PC-3 (cell line): ENCODE measurements at regions not wholly inside any gene's neighbourhood (a gene's known extent, or its start where the extent isn't known, plus 50 kb on each side); places are given as distances from the start of the nearest gene placed in this dataset.

ENCODE experiments used
- ATAC-seq: fragments of 200-7000 bp; cut with Tn5 transposase; 2 replicates; pipeline ENCODE4 v1.9.1; 2020; ENCODE audit warnings: mild to moderate bottlenecking, moderate library complexity
- BruUV-seq: library from RNA; stranded (reverse); fragments of 400-500 nt; replicated peaks from 2 replicates; lab custom pipeline; 2021; lab: Mats Ljungman, UMichigan
- CTCF ChIA-PET: fragments of 300-600 bp; sonication (Branson Sonifier 250); formaldehyde crosslinking; loops from one replicate; lab custom pipeline; 2022; ENCODE audit warnings: antibody characterized with exemption; lab: Charles Lee
- POLR2A ChIA-PET: fragments of 300-600 bp; sonication (Branson Sonifier 250); formaldehyde crosslinking; loops from one replicate; lab custom pipeline; 2022; ENCODE audit warnings: antibody characterized with exemption; ENCODE audit not compliant: unreplicated experiment; lab: Charles Lee
- DNase-seq: peaks from one replicate; pipeline ENCODE4 v3.0.0-alpha.2; 2015
- H2AFZ ChIP-seq: fragments of 300-600 bp; sonication (generic); 2 replicates; pipeline ENCODE4 v1.6.0; 2016; ENCODE audit warnings: antibody characterized with exemption, low read length
- H3F3A ChIP-seq: fragments of 300-600 bp; sonication (generic); one replicate; pipeline ENCODE4 v1.6.0; 2017; ENCODE audit warnings: antibody characterized with exemption, low read length, control low read depth, mild to moderate bottlenecking; ENCODE audit not compliant: unreplicated experiment
- H3K27ac ChIP-seq: fragments of 300-600 bp; sonication (generic); 2 replicates; pipeline ENCODE4 v1.5.1; 2016; ENCODE audit warnings: mild to moderate bottlenecking, low read length
- H3K27me3 ChIP-seq: fragments of 300-600 bp; sonication (generic); 2 replicates; pipeline ENCODE4 v1.6.1; 2016; ENCODE audit warnings: low read length, mixed read lengths
- H3K36me3 ChIP-seq: fragments of 300-600 bp; sonication (generic); 2 replicates; pipeline ENCODE4 v1.6.1; 2016; ENCODE audit warnings: low read depth, mixed run types, low read length, mixed read lengths
- H3K4me1 ChIP-seq: fragments of 300-600 bp; sonication (generic); 2 replicates; pipeline ENCODE4 v1.5.1; 2016; ENCODE audit warnings: low read length; ENCODE audit not compliant: insufficient read depth
- H3K4me2 ChIP-seq: fragments of 300-600 bp; sonication (generic); 2 replicates; pipeline ENCODE4 v1.6.0; 2016; ENCODE audit warnings: low read length
- H3K4me3 ChIP-seq: fragments of 300-600 bp; sonication (generic); 2 replicates; pipeline ENCODE4 v1.5.1; 2016; ENCODE audit warnings: mild to moderate bottlenecking, low read length, mixed read lengths
- H3K79me2 ChIP-seq: fragments of 300-600 bp; sonication (generic); 2 replicates; pipeline ENCODE4 v1.6.1; 2017; ENCODE audit warnings: low read length, mixed read lengths
- H3K9ac ChIP-seq: fragments of 300-600 bp; sonication (generic); 2 replicates; pipeline ENCODE4 v1.6.0; 2016; ENCODE audit warnings: mild to moderate bottlenecking, low read length
- H3K9me2 ChIP-seq: fragments of 300-600 bp; sonication (generic); replicated peaks from 2 replicates; pipeline ENCODE4 v1.6.1; 2016; ENCODE audit warnings: mixed run types, low read length, mixed read lengths
- H3K9me3 ChIP-seq: fragments of 300-600 bp; sonication (generic); 2 replicates; pipeline ENCODE4 v1.6.1; 2016; ENCODE audit warnings: low read length, mixed read lengths
- H4K20me1 ChIP-seq: fragments of 300-600 bp; sonication (generic); 2 replicates; pipeline ENCODE4 v1.6.1; 2016; ENCODE audit warnings: low read length, mixed read lengths
- EZH2 ChIP-seq: fragments of 300-600 bp; sonication (generic); IDR thresholded peaks from one replicate; pipeline ENCODE4 v1.6.1; 2017; ENCODE audit warnings: antibody characterized with exemption, mild to moderate bottlenecking, low read length; ENCODE audit not compliant: unreplicated experiment
- EZH2phosphoT487 ChIP-seq: fragments of 300-600 bp; sonication (generic); IDR thresholded peaks from 2 replicates; pipeline ENCODE4 v1.6.1; 2018; ENCODE audit warnings: mild to moderate bottlenecking, antibody characterized with exemption, low read length, borderline replicate concordance
- intact Hi-C: fragments of 100-400 bp; cut with micrococcal nuclease; formaldehyde crosslinking; loops from 2 replicates; pipeline ENCODE4 v1.9.0; 2023
- TF ChIP-seq, protein P1 (sequence below): fragments of 300-600 bp; sonication (generic); conservative IDR thresholded peaks from 2 replicates; pipeline ENCODE4 v1.5.1; 2017; ENCODE audit warnings: antibody characterized with exemption, low read depth, mild to moderate bottlenecking, low read length

DNA sequence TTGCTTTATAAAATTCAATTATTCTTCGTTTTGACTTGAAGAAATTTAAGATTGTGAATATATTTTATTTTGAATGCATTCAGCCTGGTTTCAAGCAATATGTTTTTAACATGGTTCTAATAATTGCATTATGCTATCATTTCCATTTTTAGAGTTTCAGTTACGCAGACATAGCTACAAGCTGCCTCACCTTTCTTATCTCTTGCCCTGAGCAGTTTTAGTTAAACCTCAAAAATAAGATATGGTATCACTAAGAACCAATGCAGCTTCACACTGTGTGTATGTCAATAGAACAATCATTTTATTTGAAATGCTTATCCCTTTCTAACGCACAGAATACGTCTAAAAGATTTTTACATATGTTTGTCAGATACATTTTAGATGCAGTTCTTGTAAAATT, 632.6 kb upstream of the KCND2 start:
- ChIA-PET CTCF (no interaction called here), POLR2A (no interaction called here)
- Histone ChIP-seq H2AFZ (no peak overlapping the region), H3K9me2 (no peaks in the 10 kb centered on the region), H3K27ac (no peak overlapping the region), H3K9me3 (no peaks in the 10 kb centered on the region), H3F3A (no peaks in the 10 kb centered on the region), H3K4me2 (no peak overlapping the region), H3K9ac (no peak overlapping the region), H3K4me3 (no peak overlapping the region), H3K4me1 (no peaks in the 10 kb centered on the region), H3K36me3 (no peaks in the 10 kb centered on the region), H3K79me2 (no peaks in the 10 kb centered on the region), H3K27me3 (no peaks in the 10 kb centered on the region), H4K20me1 (no peaks in the 10 kb centered on the region)
- no TSS peak for BruUV-seq
- DNase-seq (no peak), ATAC-seq (no peak)
- intact Hi-C loops: no loop called here
- TF ChIP-seq, protein P1, sequence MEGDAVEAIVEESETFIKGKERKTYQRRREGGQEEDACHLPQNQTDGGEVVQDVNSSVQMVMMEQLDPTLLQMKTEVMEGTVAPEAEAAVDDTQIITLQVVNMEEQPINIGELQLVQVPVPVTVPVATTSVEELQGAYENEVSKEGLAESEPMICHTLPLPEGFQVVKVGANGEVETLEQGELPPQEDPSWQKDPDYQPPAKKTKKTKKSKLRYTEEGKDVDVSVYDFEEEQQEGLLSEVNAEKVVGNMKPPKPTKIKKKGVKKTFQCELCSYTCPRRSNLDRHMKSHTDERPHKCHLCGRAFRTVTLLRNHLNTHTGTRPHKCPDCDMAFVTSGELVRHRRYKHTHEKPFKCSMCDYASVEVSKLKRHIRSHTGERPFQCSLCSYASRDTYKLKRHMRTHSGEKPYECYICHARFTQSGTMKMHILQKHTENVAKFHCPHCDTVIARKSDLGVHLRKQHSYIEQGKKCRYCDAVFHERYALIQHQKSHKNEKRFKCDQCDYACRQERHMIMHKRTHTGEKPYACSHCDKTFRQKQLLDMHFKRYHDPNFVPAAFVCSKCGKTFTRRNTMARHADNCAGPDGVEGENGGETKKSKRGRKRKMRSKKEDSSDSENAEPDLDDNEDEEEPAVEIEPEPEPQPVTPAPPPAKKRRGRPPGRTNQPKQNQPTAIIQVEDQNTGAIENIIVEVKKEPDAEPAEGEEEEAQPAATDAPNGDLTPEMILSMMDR: no peak
- no peak for TF ChIP-seq EZH2
- TF ChIP-seq EZH2phosphoT487: no peak

DNA sequence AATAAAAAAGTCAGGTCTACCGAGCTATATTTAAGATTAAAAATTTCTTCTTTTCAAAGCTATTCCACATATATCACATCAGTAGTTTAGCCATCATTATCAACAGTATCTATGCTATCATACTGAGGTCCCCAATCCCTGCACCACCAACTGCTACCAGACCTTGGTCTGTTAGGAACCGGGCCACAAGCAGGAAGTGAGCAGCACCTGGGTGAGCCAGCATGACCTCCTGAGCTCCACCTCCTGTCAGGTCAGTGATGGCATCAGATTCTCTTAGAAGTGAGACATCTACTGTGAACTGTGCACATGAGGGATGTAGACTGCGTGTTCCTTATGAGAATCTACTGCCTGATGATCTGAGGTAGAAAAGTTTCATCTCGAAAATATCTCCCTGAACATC, 632.1 kb upstream of the KCND2 start:
- no peaks in the 10 kb centered on the region for H3K9me3 ChIP-seq
- H3K4me2 ChIP-seq: no peak overlapping the region
- H3K27me3 ChIP-seq: no peaks in the 10 kb centered on the region
- H3K36me3 ChIP-seq: no peaks in the 10 kb centered on the region
- H3K4me3 ChIP-seq: no peak overlapping the region
- ATAC-seq (no peak), DNase-seq (no peak)
- no TSS peak for BruUV-seq
- CTCF ChIA-PET: no interaction called here
- H3K4me1 ChIP-seq: no peaks in the 10 kb centered on the region
- H3F3A ChIP-seq: no peaks in the 10 kb centered on the region
- no peak overlapping the region for H2AFZ ChIP-seq
- no peak overlapping the region for H3K27ac ChIP-seq
- H4K20me1 ChIP-seq: no peaks in the 10 kb centered on the region
- no peaks in the 10 kb centered on the region for H3K9me2 ChIP-seq
- intact Hi-C loops: no loop called here
- H3K79me2 ChIP-seq: no peaks in the 10 kb centered on the region
- no peak for TF ChIP-seq EZH2phosphoT487
- TF ChIP-seq, protein P1: no peak
- no peak for TF ChIP-seq EZH2
- no peak overlapping the region for H3K9ac ChIP-seq
- POLR2A ChIA-PET: no interaction called here

- Histone ChIP-seq H2AFZ (no peak overlapping the region), H3K36me3 (no peaks in the 10 kb centered on the region), H3K4me3 (no peak overlapping the region), H4K20me1 (no peaks in the 10 kb centered on the region), H3K9ac (no peak overlapping the region), H3K4me2 (no peak overlapping the region), H3K27ac (no peak overlapping the region), H3K27me3 (no peaks in the 10 kb centered on the region), H3K9me2 (no peaks in the 10 kb centered on the region), H3K79me2 (no peaks in the 10 kb centered on the region), H3F3A (no peaks in the 10 kb centered on the region), H3K9me3 (no peaks in the 10 kb centered on the region), H3K4me1 (no peaks in the 10 kb centered on the region)
- no TSS peak for BruUV-seq
- ChIA-PET CTCF (no interaction called here), POLR2A (no interaction called here)
- no peak for TF ChIP-seq EZH2
- no peak for TF ChIP-seq EZH2phosphoT487
- TF ChIP-seq, protein P1: no peak
- intact Hi-C loops: no loop called here
- no peak for ATAC-seq
- DNase-seq: no peak
Measured at GRCh38 chr7:119643558-119643957, 629.4 kb upstream of the KCND2 start.
